Muscle layer of duodenum (tissue), 2 donors: ENCODE measurements at regions not wholly inside any gene's neighbourhood (a gene's known extent, or its start where the extent isn't known, plus 50 kb on each side); places are given as distances from the start of the nearest gene placed in this dataset.
A peak's percentile ranks its signal among the peaks of the same experiment; 100 is the strongest.

Source experiments
- H3K27ac ChIP-seq: one replicate; pipeline ENCODE4 v1.7.0; 2013; ENCODE audit warnings: mild to moderate bottlenecking, low read length
- H3K27me3 ChIP-seq: one replicate; pipeline ENCODE4 v1.7.0; 2013; ENCODE audit warnings: low read depth, mild to moderate bottlenecking, control low read depth, low read length
- H3K36me3 ChIP-seq, 2 donors: one replicate each; pipeline ENCODE4 v1.7.0; 2013; ENCODE audit warnings: low read length in 2 of 2, control low read depth in 1 of 2, mild to moderate bottlenecking in 1 of 2; ENCODE audit not compliant: insufficient read depth in 2 of 2, control insufficient read depth in 1 of 2
- H3K4me1 ChIP-seq, 2 donors: one replicate each; pipeline ENCODE4 v1.7.0; 2013; ENCODE audit warnings: low read length in 2 of 2, mild to moderate bottlenecking in 2 of 2, control low read depth in 1 of 2, moderate library complexity in 1 of 2; ENCODE audit not compliant: insufficient read depth in 2 of 2, control insufficient read depth in 1 of 2
- H3K4me3 ChIP-seq, 2 donors: one replicate each; pipeline ENCODE4 v1.7.0; 2013; ENCODE audit warnings: low read length in 2 of 2, low read depth in 1 of 2, mild to moderate bottlenecking in 1 of 2
- H3K9me3 ChIP-seq, 2 donors: one replicate each; pipeline ENCODE4 v1.7.0; 2013; ENCODE audit warnings: low read length in 2 of 2, control low read depth in 1 of 2, mild to moderate bottlenecking in 1 of 2; ENCODE audit not compliant: control insufficient read depth in 1 of 2
- donor health status: healthy.

GRCh38 chr14:101360054-101360911 lies 201.0 kb upstream of the DIO3 start:
- Histone ChIP-seq H3K27ac (peak overlapping the region; percentile 70), H3K4me1 (peaks cover 0 to 16% of the 10 kb centered on the region in 2 donors), H3K36me3 (no peaks in the 10 kb centered on the region), H3K9me3 (peaks cover 0 to 5% of the 10 kb centered on the region in 2 donors), H3K4me3 (peak overlapping the region in 1 of 2 donors; percentile 15), H3K27me3 (no peaks in the 10 kb centered on the region)

- no peaks in the 10 kb centered on the region for H3K36me3 ChIP-seq
- H3K4me3 ChIP-seq = peak overlapping the region in 1 of 2 donors; percentile 15
- peaks cover 0 to 16% of the 10 kb centered on the region in 2 donors for H3K4me1 ChIP-seq
- no peaks in the 10 kb centered on the region for H3K27me3 ChIP-seq
- peak overlapping the region; percentile 70 for H3K27ac ChIP-seq
- H3K9me3 ChIP-seq = peaks cover 0 to 5% of the 10 kb centered on the region in 2 donors
Measured at GRCh38 chr14:101361044-101361443, 200.3 kb upstream of the DIO3 start.

- no peak overlapping the region for H3K4me3 ChIP-seq
- no peaks in the 10 kb centered on the region for H3K36me3 ChIP-seq
- H3K27ac ChIP-seq = no peak overlapping the region
- peaks cover 0 to 5% of the 10 kb centered on the region in 2 donors for H3K9me3 ChIP-seq
- peaks cover 0 to 16% of the 10 kb centered on the region in 2 donors for H3K4me1 ChIP-seq
- no peaks in the 10 kb centered on the region for H3K27me3 ChIP-seq
Measured at GRCh38 chr14:101361451-101362433, 199.6 kb upstream of the DIO3 start.

DNA sequence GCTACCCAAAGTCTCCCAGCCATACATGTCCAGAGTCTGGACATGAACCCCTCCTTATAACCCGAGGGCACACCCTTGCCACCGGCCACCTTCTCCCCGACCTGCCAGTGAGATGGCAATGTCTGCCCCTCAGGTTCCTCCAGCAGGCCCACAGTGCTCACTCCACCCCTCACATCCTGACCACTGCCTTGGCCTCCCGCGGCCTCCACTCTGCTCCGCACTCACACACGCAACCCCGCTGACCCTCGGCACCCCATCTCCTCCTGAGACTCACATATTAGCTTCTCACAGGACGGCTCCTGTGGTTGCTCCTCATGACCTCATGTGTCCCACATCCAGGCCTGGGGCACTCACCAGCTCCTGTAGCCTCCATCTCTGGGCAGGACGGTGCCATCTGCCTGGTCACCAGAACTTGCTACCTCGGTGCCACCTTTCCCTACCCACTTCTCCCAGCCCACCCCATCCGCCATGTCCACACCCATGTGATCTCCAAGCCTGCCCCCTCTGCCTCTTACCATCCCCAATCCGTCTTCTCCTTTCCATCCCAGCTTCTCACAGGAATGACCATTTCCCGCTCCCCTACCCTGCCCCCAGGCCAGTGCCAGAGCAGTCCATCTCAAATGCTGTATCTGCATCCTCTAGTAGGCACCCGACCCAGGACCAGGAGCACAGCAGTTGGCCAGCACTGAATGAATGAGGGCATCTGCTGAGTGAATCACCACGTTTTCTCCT lies 198.6 kb upstream of the DIO3 start:
- no peaks in the 10 kb centered on the region for H3K9me3 ChIP-seq
- no peak overlapping the region for H3K27ac ChIP-seq
- no peaks in the 10 kb centered on the region for H3K36me3 ChIP-seq
- no peaks in the 10 kb centered on the region for H3K27me3 ChIP-seq
- peaks cover 0 to 16% of the 10 kb centered on the region in 2 donors for H3K4me1 ChIP-seq
- no peak overlapping the region for H3K4me3 ChIP-seq

DNA sequence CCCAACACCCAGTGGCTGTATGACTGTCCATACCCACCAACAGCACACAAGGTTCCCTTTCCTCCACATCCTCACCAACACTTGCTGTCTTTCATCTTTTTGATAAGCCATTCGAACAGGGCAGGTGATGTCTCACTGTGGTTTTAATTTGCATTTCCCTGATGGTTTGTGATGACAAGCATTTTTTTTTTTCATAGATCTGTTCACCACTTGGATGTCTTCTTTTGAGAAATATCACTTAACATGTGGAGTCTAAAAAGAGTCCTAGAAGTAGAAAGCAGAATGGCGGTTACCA lies 198.1 kb upstream of the DIO3 start:
- Histone ChIP-seq H3K4me3 (no peak overlapping the region), H3K9me3 (no peaks in the 10 kb centered on the region), H3K27ac (no peak overlapping the region), H3K36me3 (no peaks in the 10 kb centered on the region), H3K27me3 (no peaks in the 10 kb centered on the region), H3K4me1 (peaks cover 0 to 16% of the 10 kb centered on the region in 2 donors)

- H3K27ac ChIP-seq = no peak overlapping the region
- H3K4me1 ChIP-seq = peaks cover 0 to 16% of the 10 kb centered on the region in 2 donors
- H3K27me3 ChIP-seq = no peaks in the 10 kb centered on the region
- peak overlapping the region in 1 of 2 donors; percentile 25 for H3K4me3 ChIP-seq
- no peaks in the 10 kb centered on the region for H3K36me3 ChIP-seq
- no peaks in the 10 kb centered on the region for H3K9me3 ChIP-seq
Measured at GRCh38 chr14:101363880-101364391, 197.4 kb upstream of the DIO3 start.

- Histone ChIP-seq H3K27me3 (no peaks in the 10 kb centered on the region), H3K36me3 (no peaks in the 10 kb centered on the region), H3K9me3 (no peaks in the 10 kb centered on the region), H3K27ac (no peak overlapping the region), H3K4me1 (peaks cover 0 to 16% of the 10 kb centered on the region in 2 donors), H3K4me3 (peak overlapping the region in 1 of 2 donors; percentile 25)
Measured at GRCh38 chr14:101364503-101365328, 196.6 kb upstream of the DIO3 start.

GRCh38 chr14:101365329-101366158 lies 195.8 kb upstream of the DIO3 start:
- no peak overlapping the region for H3K27ac ChIP-seq
- H3K36me3 ChIP-seq = no peaks in the 10 kb centered on the region
- H3K9me3 ChIP-seq = no peaks in the 10 kb centered on the region
- H3K4me3 ChIP-seq = peak overlapping the region in 1 of 2 donors; percentile 25
- peaks cover 0 to 16% of the 10 kb centered on the region in 2 donors for H3K4me1 ChIP-seq
- no peaks in the 10 kb centered on the region for H3K27me3 ChIP-seq

GRCh38 chr14:101367421-101368261 lies 193.7 kb upstream of the DIO3 start:
- Histone ChIP-seq H3K4me3 (no peak overlapping the region), H3K27ac (no peak overlapping the region), H3K9me3 (no peaks in the 10 kb centered on the region), H3K4me1 (peaks cover 0 to 13% of the 10 kb centered on the region in 2 donors), H3K27me3 (no peaks in the 10 kb centered on the region), H3K36me3 (no peaks in the 10 kb centered on the region)
